ENCODE measurements at regions not wholly inside any gene's neighbourhood (a gene's known extent, or its start where the extent isn't known, plus 50 kb on each side); places are given as distances from the start of the nearest gene placed in this dataset.

GRCh38 chr1:244230470-244230869 lies 179.4 kb downstream of the ZBTB18 start:
- TF ChIP-seq ZNF384 (IDR thresholded peaks at IDR 0.05), result no peak
- TF ChIP-seq FOXM1 (IDR thresholded peaks at IDR 0.05; ENCODE audit: borderline replicate concordance), result no peak
